Left ventricle myocardium inferior (tissue), 1 donor: ENCODE measurements at regions not wholly inside any gene's neighbourhood (a gene's known extent, or its start where the extent isn't known, plus 50 kb on each side); places are given as distances from the start of the nearest gene placed in this dataset.
"Not testable (repeated sequence)": the region's sequence is repeated elsewhere in the genome, so short reads cannot be mapped to it uniquely, and the experiment has no call there.

ENCODE experiments used
- DNase-seq: peaks from one replicate; pipeline ENCODE4 v3.0.0-alpha.2; 2020
- H3K27ac ChIP-seq: fragments of 200-600 bp; replicated peaks from 2 replicates; pipeline ENCODE4 v1.8.0; 2021
- H3K27me3 ChIP-seq: fragments of 200-600 bp; 2 replicates; pipeline ENCODE4 v1.8.0; 2021; ENCODE audit warnings: low read depth
- H3K36me3 ChIP-seq: fragments of 200-600 bp; 2 replicates; pipeline ENCODE4 v1.8.0; 2021
- H3K4me1 ChIP-seq: fragments of 200-600 bp; 2 replicates; pipeline ENCODE4 v1.8.0; 2021
- H3K4me3 ChIP-seq: fragments of 200-600 bp; 2 replicates; pipeline ENCODE4 v1.8.0; 2021; ENCODE audit warnings: mild to moderate bottlenecking, moderate library complexity
- H3K9me3 ChIP-seq: fragments of 200-600 bp; replicated peaks from 2 replicates; pipeline ENCODE4 v1.8.0; 2021
- CTCF ChIP-seq: fragments of 200-600 bp; IDR thresholded peaks from 2 replicates; pipeline ENCODE4 v1.8.0; 2021; ENCODE audit warnings: antibody characterized with exemption, mild to moderate bottlenecking, borderline replicate concordance
- intact Hi-C: fragments of 100-400 bp; cut with micrococcal nuclease; formaldehyde crosslinking; loops from one replicate; pipeline ENCODE4 v1.11.0; 2022
- donor health status: DM: no; HTN: yes; CAD: no; lungs with severe emphysema.

- Histone ChIP-seq H3K9me3 (no peaks in the 10 kb centered on the region), H3K36me3 (no peaks in the 10 kb centered on the region), H3K27ac (no peak overlapping the region), H3K4me1 (no peaks in the 10 kb centered on the region), H3K27me3 (no peaks in the 10 kb centered on the region), H3K4me3 (no peak overlapping the region)
- intact Hi-C loops = no loop called here
- DNase-seq = no peak
- no peak for TF ChIP-seq CTCF
Measured at GRCh38 chr5:113742176-113742575, 228.7 kb downstream of the YTHDC2 start.

- Histone ChIP-seq H3K4me1 (no peaks in the 10 kb centered on the region), H3K4me3 (no peak overlapping the region), H3K36me3 (no peaks in the 10 kb centered on the region), H3K27ac (no peak overlapping the region), H3K9me3 (no peaks in the 10 kb centered on the region), H3K27me3 (no peaks in the 10 kb centered on the region)
- intact Hi-C loops = no loop called here
- DNase-seq = no peak
- no peak for TF ChIP-seq CTCF
Measured at GRCh38 chr5:113742639-113743038, 229.1 kb downstream of the YTHDC2 start.

GRCh38 chr5:113748403-113748802 is 234.9 kb downstream of the YTHDC2 start:
- intact Hi-C loops = no loop called here
- Histone ChIP-seq H3K27ac (no peak overlapping the region), H3K4me1 (no peaks in the 10 kb centered on the region), H3K4me3 (no peak overlapping the region), H3K9me3 (peaks cover 3% of the 10 kb centered on the region), H3K36me3 (no peaks in the 10 kb centered on the region), H3K27me3 (no peaks in the 10 kb centered on the region)
- no peak for TF ChIP-seq CTCF
- no peak for DNase-seq

GRCh38 chr5:113749334-113749733 is 235.8 kb downstream of the YTHDC2 start:
- DNase-seq = no peak
- Histone ChIP-seq H3K27ac (no peak overlapping the region), H3K9me3 (peaks cover 3% of the 10 kb centered on the region), H3K36me3 (no peaks in the 10 kb centered on the region), H3K27me3 (no peaks in the 10 kb centered on the region), H3K4me3 (no peak overlapping the region), H3K4me1 (no peaks in the 10 kb centered on the region)
- intact Hi-C loops = no loop called here
- no peak for TF ChIP-seq CTCF

GRCh38 chr5:113753182-113753581 is 239.7 kb downstream of the YTHDC2 start:
- H3K36me3 ChIP-seq, H3K4me3 ChIP-seq, H3K4me1 ChIP-seq, H3K27ac ChIP-seq, H3K27me3 ChIP-seq, DNase-seq, H3K9me3 ChIP-seq, intact Hi-C loops: not testable (repeated sequence)

GRCh38 chr5:113755516-113755915 is 242.0 kb downstream of the YTHDC2 start:
- H3K4me1 ChIP-seq = no peaks in the 10 kb centered on the region
- DNase-seq = no peak
- H3K27ac ChIP-seq = no peak overlapping the region
- TF ChIP-seq CTCF = no peak
- intact Hi-C loops = no loop called here
- no peaks in the 10 kb centered on the region for H3K36me3 ChIP-seq
- no peaks in the 10 kb centered on the region for H3K9me3 ChIP-seq
- peaks cover 10% of the 10 kb centered on the region for H3K27me3 ChIP-seq
- H3K4me3 ChIP-seq = no peak overlapping the region
